SIG-M5 (cell line): ENCODE measurements at regions not wholly inside any gene's neighbourhood (a gene's known extent, or its start where the extent isn't known, plus 50 kb on each side); places are given as distances from the start of the nearest gene placed in this dataset.
"Not testable (repeated sequence)": the region's sequence is repeated elsewhere in the genome, so short reads cannot be mapped to it uniquely, and the experiment has no call there.

Experiments used
- DNase-seq: peaks from one replicate; lab custom pipeline; 2025; lab: John Stamatoyannopoulos, UW

- no peak for DNase-seq
Observed at GRCh38 chr6:65988006-65988405, 281.0 kb upstream of the EYS start.

- DNase-seq = no peak
Observed at GRCh38 chr6:65984089-65984488, 277.1 kb upstream of the EYS start.

GRCh38 chr6:65979120-65979519 is 272.1 kb upstream of the EYS start:
- DNase-seq = no peak

GRCh38 chr6:65971252-65971651 is 264.2 kb upstream of the EYS start:
- not testable (repeated sequence) for DNase-seq

- no peak for DNase-seq
Observed at GRCh38 chr6:65964261-65964660, 257.2 kb upstream of the EYS start.

GRCh38 chr6:65955034-65955433 is 248.0 kb upstream of the EYS start:
- no peak for DNase-seq

GRCh38 chr6:65948062-65948461 is 241.0 kb upstream of the EYS start:
- no peak for DNase-seq

GRCh38 chr6:65943548-65943947 is 236.5 kb upstream of the EYS start:
- DNase-seq = no peak

- DNase-seq = no peak
Observed at GRCh38 chr6:65943051-65943450, 236.0 kb upstream of the EYS start.

GRCh38 chr6:65938000-65938399 is 231.0 kb upstream of the EYS start:
- DNase-seq = no peak

- DNase-seq = no peak
Observed at GRCh38 chr6:65935412-65935811, 228.4 kb upstream of the EYS start.

- DNase-seq = no peak
Observed at GRCh38 chr6:65933390-65933789, 226.4 kb upstream of the EYS start.

GRCh38 chr6:65927141-65927540 is 220.1 kb upstream of the EYS start:
- no peak for DNase-seq

GRCh38 chr6:65924411-65924810 is 217.4 kb upstream of the EYS start:
- no peak for DNase-seq

GRCh38 chr6:65922049-65922448 is 215.0 kb upstream of the EYS start:
- DNase-seq = no peak

- DNase-seq = no peak
Observed at GRCh38 chr6:65908065-65908464, 201.0 kb upstream of the EYS start.

- no peak for DNase-seq
Observed at GRCh38 chr6:65903992-65904391, 197.0 kb upstream of the EYS start.

GRCh38 chr6:65900928-65901327 is 193.9 kb upstream of the EYS start:
- DNase-seq = no peak

GRCh38 chr6:65896140-65896539 is 189.1 kb upstream of the EYS start:
- no peak for DNase-seq

- no peak for DNase-seq
Observed at GRCh38 chr6:65876668-65877067, 169.6 kb upstream of the EYS start.

- DNase-seq = no peak
Observed at GRCh38 chr6:65852369-65852852, 145.4 kb upstream of the EYS start.

GRCh38 chr6:65830151-65830550 is 123.1 kb upstream of the EYS start:
- DNase-seq = no peak

- DNase-seq = no peak
Observed at GRCh38 chr6:65819152-65819551, 112.1 kb upstream of the EYS start.

GRCh38 chr6:65818576-65818975 is 111.5 kb upstream of the EYS start:
- no peak for DNase-seq

- no peak for DNase-seq
Observed at GRCh38 chr6:65816991-65817390, 110.0 kb upstream of the EYS start.
